ENCODE measurements at regions not wholly inside any gene's neighbourhood (a gene's known extent, or its start where the extent isn't known, plus 50 kb on each side); places are given as distances from the start of the nearest gene placed in this dataset.

DNA sequence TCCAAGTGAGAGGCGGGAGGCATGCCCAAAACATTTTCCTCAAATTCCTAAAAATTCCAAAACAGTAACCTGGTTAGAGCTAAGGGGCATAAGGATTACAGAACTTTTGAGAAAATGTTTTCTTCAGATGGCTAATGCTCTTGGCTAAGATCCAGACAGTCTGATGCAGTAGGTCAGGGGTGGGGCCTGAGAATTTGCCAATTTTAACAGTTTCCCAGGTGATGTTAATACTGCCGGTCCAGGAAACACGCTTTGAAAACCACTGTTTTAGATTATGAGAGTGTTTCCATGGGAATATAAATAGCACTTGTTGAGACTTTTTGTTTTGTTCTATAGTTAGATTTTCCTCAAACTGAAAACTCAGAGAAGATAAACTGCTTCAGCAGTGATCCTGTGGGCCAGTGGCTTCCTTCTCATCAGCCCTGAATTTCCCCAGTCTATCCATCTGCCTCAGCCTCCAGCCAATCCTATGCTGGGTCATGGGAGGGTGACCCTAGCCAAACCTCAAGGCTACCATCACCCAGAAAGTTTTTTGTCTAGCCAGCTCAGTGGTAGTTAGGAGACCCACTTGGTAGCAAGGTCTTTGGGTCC is 71.6 kb upstream of the ACP3 start:
- TF ChIP-seq BHLHE40 (IDR thresholded peaks at IDR 0.05; ENCODE audit: borderline replicate concordance) (no peak), FOXK2 (IDR thresholded peaks at IDR 0.05) (no peak), L3MBTL2 (conservative IDR thresholded peaks at IDR 0.05) (no peak), TARDBP (IDR thresholded peaks at IDR 0.05) (no peak), NFRKB (IDR thresholded peaks at IDR 0.05) (no peak)
